ENCODE measurements at regions not wholly inside any gene's neighbourhood (a gene's known extent, or its start where the extent isn't known, plus 50 kb on each side); places are given as distances from the start of the nearest gene placed in this dataset.
"Not testable (repeated sequence)": the region's sequence is repeated elsewhere in the genome, so short reads cannot be mapped to it uniquely, and the experiment has no call there.

GRCh38 chr2:142462306-142462705 lies 331.5 kb upstream of the LRP1B start:
- no peak for DNase-seq

GRCh38 chr2:142445551-142446072 lies 314.8 kb upstream of the LRP1B start:
- no peak for DNase-seq

- no peak for DNase-seq
Measured at GRCh38 chr2:142445023-142445422, 314.2 kb upstream of the LRP1B start.

GRCh38 chr2:142435847-142436246 lies 305.0 kb upstream of the LRP1B start:
- DNase-seq: no peak

GRCh38 chr2:142426064-142426463 lies 295.2 kb upstream of the LRP1B start:
- no peak for DNase-seq

GRCh38 chr2:142425551-142425950 lies 294.7 kb upstream of the LRP1B start:
- no peak for DNase-seq

GRCh38 chr2:142423603-142424002 lies 292.8 kb upstream of the LRP1B start:
- DNase-seq: no peak

- no peak for DNase-seq
Measured at GRCh38 chr2:142422769-142423168, 292.0 kb upstream of the LRP1B start.

GRCh38 chr2:142422041-142422440 lies 291.2 kb upstream of the LRP1B start:
- no peak for DNase-seq

GRCh38 chr2:142418699-142419098 lies 287.9 kb upstream of the LRP1B start:
- not testable (repeated sequence) for DNase-seq

- no peak for DNase-seq
Measured at GRCh38 chr2:142416996-142417395, 286.2 kb upstream of the LRP1B start.

- no peak for DNase-seq
Measured at GRCh38 chr2:142415461-142415860, 284.6 kb upstream of the LRP1B start.

GRCh38 chr2:142398212-142398611 lies 267.4 kb upstream of the LRP1B start:
- no peak for DNase-seq

GRCh38 chr2:142395291-142395690 lies 264.5 kb upstream of the LRP1B start:
- no peak for DNase-seq

- DNase-seq: no peak
Measured at GRCh38 chr2:142380372-142380771, 249.6 kb upstream of the LRP1B start.

GRCh38 chr2:142362069-142362468 lies 231.3 kb upstream of the LRP1B start:
- DNase-seq: not testable (repeated sequence)

- no peak for DNase-seq
Measured at GRCh38 chr2:142347751-142348150, 216.9 kb upstream of the LRP1B start.

- DNase-seq: no peak
Measured at GRCh38 chr2:142339261-142339660, 208.4 kb upstream of the LRP1B start.

- no peak for DNase-seq
Measured at GRCh38 chr2:142332196-142332595, 201.4 kb upstream of the LRP1B start.

- no peak for DNase-seq
Measured at GRCh38 chr2:142330458-142330857, 199.6 kb upstream of the LRP1B start.

- DNase-seq: no peak
Measured at GRCh38 chr2:142325870-142326269, 195.1 kb upstream of the LRP1B start.

GRCh38 chr2:142323206-142323605 lies 192.4 kb upstream of the LRP1B start:
- no peak for DNase-seq

- no peak for DNase-seq
Measured at GRCh38 chr2:142321706-142322280, 191.0 kb upstream of the LRP1B start.

GRCh38 chr2:142320067-142320466 lies 189.3 kb upstream of the LRP1B start:
- DNase-seq: no peak

- DNase-seq: no peak
Measured at GRCh38 chr2:142316049-142316448, 185.2 kb upstream of the LRP1B start.

All from right forelimb (tissue), 1 donor.